GM23338 (cell line): ENCODE measurements at regions not wholly inside any gene's neighbourhood (a gene's known extent, or its start where the extent isn't known, plus 50 kb on each side); places are given as distances from the start of the nearest gene placed in this dataset.
A peak's percentile ranks its signal among the peaks of the same experiment; 100 is the strongest.

Experiments
- CREB1 ChIP-seq: fragments of 250-450 bp; sonication (Bioruptor Pico); IDR thresholded peaks from 2 replicates; pipeline ENCODE4 v1.5.0; 2020; ENCODE audit warnings: low read depth, mild to moderate bottlenecking, moderate library complexity
- EZH2 ChIP-seq: fragments of 200-600 bp; sonication (generic); IDR thresholded peaks from one replicate; pipeline ENCODE4 v1.8.0; 2017; ENCODE audit warnings: antibody characterized with exemption, mild to moderate bottlenecking, low read depth; ENCODE audit not compliant: unreplicated experiment
- EZH2phosphoT487 ChIP-seq: fragments of 200-600 bp; sonication (generic); IDR thresholded peaks from one replicate; pipeline ENCODE4 v1.8.1; 2018; ENCODE audit warnings: antibody characterized with exemption; ENCODE audit not compliant: unreplicated experiment
- JUNB ChIP-seq: IDR thresholded peaks from one replicate; pipeline ENCODE4 v1.6.1; 2016; ENCODE audit warnings: antibody characterized with exemption; ENCODE audit not compliant: unreplicated experiment
- NANOG ChIP-seq: IDR thresholded peaks from 2 replicates; pipeline ENCODE4 v1.6.1; 2016; ENCODE audit warnings: antibody characterized with exemption, borderline replicate concordance
- POLR2AphosphoS5 ChIP-seq: IDR thresholded peaks from 2 replicates; pipeline ENCODE4 v1.6.1; 2016; ENCODE audit warnings: antibody characterized with exemption, low read depth
- STAT1 ChIP-seq: IDR thresholded peaks from one replicate; pipeline ENCODE4 v1.6.1; 2016; ENCODE audit warnings: antibody characterized with exemption; ENCODE audit not compliant: unreplicated experiment
- ZNF114 ChIP-seq: fragments of 250-450 bp; sonication (Bioruptor Pico); IDR thresholded peaks from 2 replicates; pipeline ENCODE4 v1.5.0; 2020; ENCODE audit warnings: mild to moderate bottlenecking, moderate library complexity
- TF ChIP-seq, protein P1 (sequence below), 2 experiments: fragments of 200-600 bp in 1 of 2; sonication (generic) in 1 of 2; conservative IDR thresholded peaks; 2 replicates each; pipeline versions ENCODE4 v1.5.1 to v1.6.1; 2016 to 2017; ENCODE audit warnings: antibody characterized with exemption in 2 of 2, low read depth in 2 of 2, mild to moderate bottlenecking in 2 of 2, moderate library complexity in 1 of 2
- TF ChIP-seq, protein P2 (sequence below): IDR thresholded peaks from one replicate; pipeline ENCODE4 v1.6.1; 2018; ENCODE audit warnings: antibody characterized with exemption; ENCODE audit not compliant: unreplicated experiment
- TF ChIP-seq, protein P3 (sequence below): IDR thresholded peaks from 2 replicates; pipeline ENCODE4 v1.6.1; 2016; ENCODE audit warnings: antibody characterized with exemption
- TF ChIP-seq, protein P4 (sequence below): fragments of 250-450 bp; sonication (Bioruptor Pico); IDR thresholded peaks from 2 replicates; pipeline ENCODE4 v1.5.0; 2020; ENCODE audit warnings: mild to moderate bottlenecking, moderate library complexity

DNA sequence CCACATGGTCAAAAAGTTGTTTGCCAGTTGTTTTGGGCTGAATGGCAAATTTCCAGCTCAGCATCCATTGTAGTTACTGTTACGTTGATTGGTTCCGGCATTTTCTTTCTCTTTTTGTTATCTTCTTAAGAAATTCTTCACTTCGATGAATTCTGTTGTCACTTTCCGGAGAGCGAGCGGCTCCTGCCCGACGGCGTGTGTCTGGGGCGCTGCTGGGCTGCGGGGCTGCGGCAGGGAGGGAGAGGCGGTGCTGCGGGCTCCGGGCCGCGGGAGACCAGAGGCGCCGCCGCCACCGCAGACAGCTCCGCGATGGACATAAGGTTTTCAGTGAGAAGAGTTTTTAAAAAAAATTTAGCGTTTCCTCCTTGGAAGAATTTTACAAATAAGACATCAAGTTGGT is 117.4 kb downstream of the RRM1 start:
- TF ChIP-seq STAT1: no peak
- TF ChIP-seq POLR2AphosphoS5: no peak
- TF ChIP-seq, protein P1, sequence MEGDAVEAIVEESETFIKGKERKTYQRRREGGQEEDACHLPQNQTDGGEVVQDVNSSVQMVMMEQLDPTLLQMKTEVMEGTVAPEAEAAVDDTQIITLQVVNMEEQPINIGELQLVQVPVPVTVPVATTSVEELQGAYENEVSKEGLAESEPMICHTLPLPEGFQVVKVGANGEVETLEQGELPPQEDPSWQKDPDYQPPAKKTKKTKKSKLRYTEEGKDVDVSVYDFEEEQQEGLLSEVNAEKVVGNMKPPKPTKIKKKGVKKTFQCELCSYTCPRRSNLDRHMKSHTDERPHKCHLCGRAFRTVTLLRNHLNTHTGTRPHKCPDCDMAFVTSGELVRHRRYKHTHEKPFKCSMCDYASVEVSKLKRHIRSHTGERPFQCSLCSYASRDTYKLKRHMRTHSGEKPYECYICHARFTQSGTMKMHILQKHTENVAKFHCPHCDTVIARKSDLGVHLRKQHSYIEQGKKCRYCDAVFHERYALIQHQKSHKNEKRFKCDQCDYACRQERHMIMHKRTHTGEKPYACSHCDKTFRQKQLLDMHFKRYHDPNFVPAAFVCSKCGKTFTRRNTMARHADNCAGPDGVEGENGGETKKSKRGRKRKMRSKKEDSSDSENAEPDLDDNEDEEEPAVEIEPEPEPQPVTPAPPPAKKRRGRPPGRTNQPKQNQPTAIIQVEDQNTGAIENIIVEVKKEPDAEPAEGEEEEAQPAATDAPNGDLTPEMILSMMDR (conservative IDR thresholded peaks at IDR 0.05; ENCODE audit: low read depth in 2 of 2): no peak
- TF ChIP-seq EZH2: peak; percentile 28
- TF ChIP-seq, protein P2, sequence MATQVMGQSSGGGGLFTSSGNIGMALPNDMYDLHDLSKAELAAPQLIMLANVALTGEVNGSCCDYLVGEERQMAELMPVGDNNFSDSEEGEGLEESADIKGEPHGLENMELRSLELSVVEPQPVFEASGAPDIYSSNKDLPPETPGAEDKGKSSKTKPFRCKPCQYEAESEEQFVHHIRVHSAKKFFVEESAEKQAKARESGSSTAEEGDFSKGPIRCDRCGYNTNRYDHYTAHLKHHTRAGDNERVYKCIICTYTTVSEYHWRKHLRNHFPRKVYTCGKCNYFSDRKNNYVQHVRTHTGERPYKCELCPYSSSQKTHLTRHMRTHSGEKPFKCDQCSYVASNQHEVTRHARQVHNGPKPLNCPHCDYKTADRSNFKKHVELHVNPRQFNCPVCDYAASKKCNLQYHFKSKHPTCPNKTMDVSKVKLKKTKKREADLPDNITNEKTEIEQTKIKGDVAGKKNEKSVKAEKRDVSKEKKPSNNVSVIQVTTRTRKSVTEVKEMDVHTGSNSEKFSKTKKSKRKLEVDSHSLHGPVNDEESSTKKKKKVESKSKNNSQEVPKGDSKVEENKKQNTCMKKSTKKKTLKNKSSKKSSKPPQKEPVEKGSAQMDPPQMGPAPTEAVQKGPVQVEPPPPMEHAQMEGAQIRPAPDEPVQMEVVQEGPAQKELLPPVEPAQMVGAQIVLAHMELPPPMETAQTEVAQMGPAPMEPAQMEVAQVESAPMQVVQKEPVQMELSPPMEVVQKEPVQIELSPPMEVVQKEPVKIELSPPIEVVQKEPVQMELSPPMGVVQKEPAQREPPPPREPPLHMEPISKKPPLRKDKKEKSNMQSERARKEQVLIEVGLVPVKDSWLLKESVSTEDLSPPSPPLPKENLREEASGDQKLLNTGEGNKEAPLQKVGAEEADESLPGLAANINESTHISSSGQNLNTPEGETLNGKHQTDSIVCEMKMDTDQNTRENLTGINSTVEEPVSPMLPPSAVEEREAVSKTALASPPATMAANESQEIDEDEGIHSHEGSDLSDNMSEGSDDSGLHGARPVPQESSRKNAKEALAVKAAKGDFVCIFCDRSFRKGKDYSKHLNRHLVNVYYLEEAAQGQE: no peak
- TF ChIP-seq, protein P3, sequence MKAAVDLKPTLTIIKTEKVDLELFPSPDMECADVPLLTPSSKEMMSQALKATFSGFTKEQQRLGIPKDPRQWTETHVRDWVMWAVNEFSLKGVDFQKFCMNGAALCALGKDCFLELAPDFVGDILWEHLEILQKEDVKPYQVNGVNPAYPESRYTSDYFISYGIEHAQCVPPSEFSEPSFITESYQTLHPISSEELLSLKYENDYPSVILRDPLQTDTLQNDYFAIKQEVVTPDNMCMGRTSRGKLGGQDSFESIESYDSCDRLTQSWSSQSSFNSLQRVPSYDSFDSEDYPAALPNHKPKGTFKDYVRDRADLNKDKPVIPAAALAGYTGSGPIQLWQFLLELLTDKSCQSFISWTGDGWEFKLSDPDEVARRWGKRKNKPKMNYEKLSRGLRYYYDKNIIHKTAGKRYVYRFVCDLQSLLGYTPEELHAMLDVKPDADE: no peak
- no peak for TF ChIP-seq EZH2phosphoT487
- TF ChIP-seq JUNB: no peak
- TF ChIP-seq ZNF114 (CRISPR knock-in tag): no peak
- TF ChIP-seq CREB1: no peak
- TF ChIP-seq NANOG: no peak
- TF ChIP-seq, protein P4, sequence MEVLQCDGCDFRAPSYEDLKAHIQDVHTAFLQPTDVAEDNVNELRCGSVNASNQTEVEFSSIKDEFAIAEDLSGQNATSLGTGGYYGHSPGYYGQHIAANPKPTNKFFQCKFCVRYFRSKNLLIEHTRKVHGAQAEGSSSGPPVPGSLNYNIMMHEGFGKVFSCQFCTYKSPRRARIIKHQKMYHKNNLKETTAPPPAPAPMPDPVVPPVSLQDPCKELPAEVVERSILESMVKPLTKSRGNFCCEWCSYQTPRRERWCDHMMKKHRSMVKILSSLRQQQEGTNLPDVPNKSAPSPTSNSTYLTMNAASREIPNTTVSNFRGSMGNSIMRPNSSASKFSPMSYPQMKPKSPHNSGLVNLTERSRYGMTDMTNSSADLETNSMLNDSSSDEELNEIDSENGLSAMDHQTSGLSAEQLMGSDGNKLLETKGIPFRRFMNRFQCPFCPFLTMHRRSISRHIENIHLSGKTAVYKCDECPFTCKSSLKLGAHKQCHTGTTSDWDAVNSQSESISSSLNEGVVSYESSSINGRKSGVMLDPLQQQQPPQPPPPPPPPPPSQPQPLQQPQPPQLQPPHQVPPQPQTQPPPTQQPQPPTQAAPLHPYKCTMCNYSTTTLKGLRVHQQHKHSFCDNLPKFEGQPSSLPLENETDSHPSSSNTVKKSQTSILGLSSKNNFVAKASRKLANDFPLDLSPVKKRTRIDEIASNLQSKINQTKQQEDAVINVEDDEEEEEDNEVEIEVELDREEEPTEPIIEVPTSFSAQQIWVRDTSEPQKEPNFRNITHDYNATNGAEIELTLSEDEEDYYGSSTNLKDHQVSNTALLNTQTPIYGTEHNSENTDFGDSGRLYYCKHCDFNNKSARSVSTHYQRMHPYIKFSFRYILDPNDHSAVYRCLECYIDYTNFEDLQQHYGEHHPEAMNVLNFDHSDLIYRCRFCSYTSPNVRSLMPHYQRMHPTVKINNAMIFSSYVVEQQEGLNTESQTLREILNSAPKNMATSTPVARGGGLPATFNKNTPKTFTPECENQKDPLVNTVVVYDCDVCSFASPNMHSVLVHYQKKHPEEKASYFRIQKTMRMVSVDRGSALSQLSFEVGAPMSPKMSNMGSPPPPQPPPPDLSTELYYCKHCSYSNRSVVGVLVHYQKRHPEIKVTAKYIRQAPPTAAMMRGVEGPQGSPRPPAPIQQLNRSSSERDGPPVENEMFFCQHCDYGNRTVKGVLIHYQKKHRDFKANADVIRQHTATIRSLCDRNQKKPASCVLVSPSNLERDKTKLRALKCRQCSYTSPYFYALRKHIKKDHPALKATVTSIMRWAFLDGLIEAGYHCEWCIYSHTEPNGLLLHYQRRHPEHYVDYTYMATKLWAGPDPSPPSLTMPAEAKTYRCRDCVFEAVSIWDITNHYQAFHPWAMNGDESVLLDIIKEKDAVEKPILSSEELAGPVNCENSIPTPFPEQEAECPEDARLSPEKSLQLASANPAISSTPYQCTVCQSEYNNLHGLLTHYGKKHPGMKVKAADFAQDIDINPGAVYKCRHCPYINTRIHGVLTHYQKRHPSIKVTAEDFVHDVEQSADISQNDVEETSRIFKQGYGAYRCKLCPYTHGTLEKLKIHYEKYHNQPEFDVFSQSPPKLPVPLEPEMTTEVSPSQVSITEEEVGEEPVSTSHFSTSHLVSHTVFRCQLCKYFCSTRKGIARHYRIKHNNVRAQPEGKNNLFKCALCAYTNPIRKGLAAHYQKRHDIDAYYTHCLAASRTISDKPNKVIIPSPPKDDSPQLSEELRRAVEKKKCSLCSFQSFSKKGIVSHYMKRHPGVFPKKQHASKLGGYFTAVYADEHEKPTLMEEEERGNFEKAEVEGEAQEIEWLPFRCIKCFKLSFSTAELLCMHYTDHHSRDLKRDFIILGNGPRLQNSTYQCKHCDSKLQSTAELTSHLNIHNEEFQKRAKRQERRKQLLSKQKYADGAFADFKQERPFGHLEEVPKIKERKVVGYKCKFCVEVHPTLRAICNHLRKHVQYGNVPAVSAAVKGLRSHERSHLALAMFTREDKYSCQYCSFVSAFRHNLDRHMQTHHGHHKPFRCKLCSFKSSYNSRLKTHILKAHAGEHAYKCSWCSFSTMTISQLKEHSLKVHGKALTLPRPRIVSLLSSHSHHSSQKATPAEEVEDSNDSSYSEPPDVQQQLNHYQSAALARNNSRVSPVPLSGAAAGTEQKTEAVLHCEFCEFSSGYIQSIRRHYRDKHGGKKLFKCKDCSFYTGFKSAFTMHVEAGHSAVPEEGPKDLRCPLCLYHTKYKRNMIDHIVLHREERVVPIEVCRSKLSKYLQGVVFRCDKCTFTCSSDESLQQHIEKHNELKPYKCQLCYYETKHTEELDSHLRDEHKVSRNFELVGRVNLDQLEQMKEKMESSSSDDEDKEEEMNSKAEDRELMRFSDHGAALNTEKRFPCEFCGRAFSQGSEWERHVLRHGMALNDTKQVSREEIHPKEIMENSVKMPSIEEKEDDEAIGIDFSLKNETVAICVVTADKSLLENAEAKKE (CRISPR knock-in tag): no peak
